Activated CD8-positive, alpha-beta T cell treated with anti-CD3 and anti-CD28 coated beads, Interleukin-2, amount 10 ng/mL, durations not matched to agents 7 days and 5 days (primary cell): ENCODE measurements at regions not wholly inside any gene's neighbourhood (a gene's known extent, or its start where the extent isn't known, plus 50 kb on each side); places are given as distances from the start of the nearest gene placed in this dataset.

Experiments used
- ATAC-seq: fragments of 150-1000 bp; cut with Tn5 transposase; one replicate; pipeline ENCODE4 v1.10.0; 2021; ENCODE audit warnings: moderate library complexity
- CTCF ChIA-PET: fragments of 350-600 bp; sonication (Branson Sonifier 250); formaldehyde crosslinking; loops from one replicate; lab custom pipeline; 2021; ENCODE audit warnings: antibody characterized with exemption; lab: Charles Lee
- POLR2A ChIA-PET: fragments of 350-600 bp; sonication (Branson Sonifier 250); formaldehyde crosslinking; loops from one replicate; lab custom pipeline; 2021; ENCODE audit warnings: antibody characterized with exemption; lab: Charles Lee
- DNase-seq: peaks from one replicate; pipeline ENCODE4 v3.0.0-alpha.2; 2020
- H3K27ac Mint-ChIP-seq: one replicate; pipeline ENCODE4 v1.8.0; 2021; ENCODE audit warnings: mild to moderate bottlenecking, mixed read lengths
- H3K27me3 Mint-ChIP-seq: one replicate; pipeline ENCODE4 v1.8.0; 2021; ENCODE audit warnings: low read depth, mixed read lengths
- H3K36me3 Mint-ChIP-seq: one replicate; pipeline ENCODE4 v1.8.0; 2021; ENCODE audit warnings: low read depth, mixed read lengths
- H3K4me1 Mint-ChIP-seq: one replicate; pipeline ENCODE4 v1.8.0; 2021; ENCODE audit warnings: low read depth, mixed read lengths
- H3K4me3 Mint-ChIP-seq: one replicate; pipeline ENCODE4 v1.8.0; 2021; ENCODE audit warnings: mild to moderate bottlenecking, mixed read lengths
- H3K9me3 Mint-ChIP-seq: one replicate; pipeline ENCODE4 v1.8.0; 2022; ENCODE audit warnings: mixed read lengths; ENCODE audit not compliant: insufficient read depth

DNA sequence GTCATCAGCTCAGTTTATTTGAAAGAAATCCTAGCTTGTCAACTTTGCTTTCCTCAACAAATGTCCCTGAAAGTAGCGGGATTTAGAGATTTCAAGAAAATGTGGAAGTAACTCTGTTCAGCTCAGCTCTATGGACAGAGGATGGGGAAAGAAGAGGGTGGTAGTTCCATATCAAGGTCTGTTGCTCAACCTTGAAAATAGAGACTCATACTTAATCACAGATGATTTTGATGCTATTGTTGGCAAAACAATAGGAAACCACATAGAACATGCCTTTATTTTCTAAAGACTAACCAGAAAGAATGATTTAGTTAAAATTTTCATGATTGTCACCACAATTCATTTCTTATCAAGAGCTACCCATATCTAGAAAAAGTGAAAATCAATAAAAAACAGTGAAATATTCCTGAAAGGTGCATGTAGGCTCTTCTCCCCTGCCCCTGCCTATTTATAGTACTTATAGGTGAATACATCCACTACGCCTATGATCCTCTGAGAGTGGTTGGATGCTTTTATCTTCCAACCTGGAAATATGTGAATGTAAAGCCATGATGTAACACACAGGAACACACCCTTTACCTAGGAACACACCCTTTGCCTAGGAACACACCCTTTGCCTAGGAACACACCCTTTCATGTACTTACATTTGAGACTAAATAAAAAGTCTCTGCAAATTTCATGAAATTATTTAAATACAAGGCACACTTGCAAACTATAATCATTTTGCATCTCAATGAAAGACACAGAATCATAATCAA is 65.8 kb downstream of the ETAA1 start:
- H3K4me3 Mint-ChIP-seq, result no peak overlapping the region
- no peaks in the 10 kb centered on the region for H3K36me3 Mint-ChIP-seq
- CTCF ChIA-PET, result no interaction called here
- H3K27ac Mint-ChIP-seq, result no peak overlapping the region
- ATAC-seq (no peak), DNase-seq (no peak)
- no peaks in the 10 kb centered on the region for H3K9me3 Mint-ChIP-seq
- no peaks in the 10 kb centered on the region for H3K4me1 Mint-ChIP-seq
- H3K27me3 Mint-ChIP-seq, result no peaks in the 10 kb centered on the region
- POLR2A ChIA-PET, result interaction anchor here (0.7 kb wide), 1 partner anchor 781 kb away, joined by 3 read pairs; no protein-coding TSS in a partner anchor

GRCh38 chr2:67463810-67464209 is 66.7 kb downstream of the ETAA1 start:
- DNase-seq (no peak), ATAC-seq (no peak)
- no peaks in the 10 kb centered on the region for H3K4me1 Mint-ChIP-seq
- no peaks in the 10 kb centered on the region for H3K36me3 Mint-ChIP-seq
- H3K27me3 Mint-ChIP-seq, result no peaks in the 10 kb centered on the region
- no peaks in the 10 kb centered on the region for H3K9me3 Mint-ChIP-seq
- no peak overlapping the region for H3K4me3 Mint-ChIP-seq
- POLR2A ChIA-PET, result no interaction called here
- H3K27ac Mint-ChIP-seq, result no peak overlapping the region
- CTCF ChIA-PET, result no interaction called here

DNA sequence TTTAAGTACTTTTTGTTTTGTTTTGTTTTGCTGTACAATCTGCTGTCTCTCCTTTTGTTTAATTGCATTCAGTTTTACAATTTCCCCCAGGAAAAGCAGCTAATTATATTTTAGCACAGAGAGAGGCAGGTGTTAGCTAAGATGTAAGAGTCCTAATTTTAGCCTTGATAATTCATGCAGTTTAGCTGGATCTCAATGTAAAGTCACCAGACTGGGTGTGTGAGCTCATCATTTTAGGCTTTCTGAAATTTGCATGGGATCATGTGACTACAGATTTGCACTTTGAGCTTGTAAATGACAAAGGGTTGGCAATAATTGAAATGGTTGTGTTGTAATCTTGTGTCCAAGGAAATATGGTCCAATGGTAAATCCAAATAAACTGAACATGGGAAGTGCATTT is 68.5 kb downstream of the ETAA1 start:
- CTCF ChIA-PET, result no interaction called here
- Mint-ChIP-seq H3K4me1 (no peaks in the 10 kb centered on the region), H3K9me3 (no peaks in the 10 kb centered on the region), H3K4me3 (no peak overlapping the region), H3K27ac (no peak overlapping the region), H3K36me3 (no peaks in the 10 kb centered on the region), H3K27me3 (no peaks in the 10 kb centered on the region)
- DNase-seq (no peak), ATAC-seq (no peak)
- POLR2A ChIA-PET, result no interaction called here

DNA sequence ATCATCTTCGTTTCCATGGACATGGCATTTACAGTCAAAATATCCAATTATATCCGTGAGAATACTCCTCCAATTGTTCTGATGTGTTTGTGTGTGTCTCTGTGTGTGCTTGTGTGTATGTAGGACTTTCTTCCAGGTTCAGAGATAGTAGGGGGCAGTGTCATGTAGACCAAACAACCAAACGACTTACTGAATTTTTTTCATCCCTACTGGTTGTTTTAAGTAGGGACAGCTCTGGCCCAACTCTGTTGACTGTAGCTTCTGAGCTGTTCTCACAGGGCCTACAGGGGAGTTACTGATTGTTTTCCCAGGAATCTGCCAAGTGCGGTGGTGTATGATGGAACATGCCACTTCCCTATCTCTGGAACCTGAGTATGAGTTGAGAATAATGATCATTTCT is 69.6 kb downstream of the ETAA1 start:
- ChIA-PET CTCF (interaction anchor here (0.6 kb wide), 1 partner anchor 813 kb away, joined by 3 read pairs; no protein-coding TSS in a partner anchor), POLR2A (no interaction called here)
- Mint-ChIP-seq H3K27ac (no peak overlapping the region), H3K4me3 (no peak overlapping the region), H3K27me3 (no peaks in the 10 kb centered on the region), H3K36me3 (no peaks in the 10 kb centered on the region), H3K9me3 (no peaks in the 10 kb centered on the region), H3K4me1 (no peaks in the 10 kb centered on the region)
- ATAC-seq, result no peak
- DNase-seq, result no peak

- ChIA-PET POLR2A (no interaction called here), CTCF (no interaction called here)
- no peaks in the 10 kb centered on the region for H3K4me1 Mint-ChIP-seq
- no peak overlapping the region for H3K27ac Mint-ChIP-seq
- H3K36me3 Mint-ChIP-seq, result no peaks in the 10 kb centered on the region
- H3K27me3 Mint-ChIP-seq, result no peaks in the 10 kb centered on the region
- no peak overlapping the region for H3K4me3 Mint-ChIP-seq
- no peak for DNase-seq
- no peaks in the 10 kb centered on the region for H3K9me3 Mint-ChIP-seq
- ATAC-seq, result no peak
These were observed 74.5 kb downstream of the ETAA1 start for GRCh38 chr2:67471681-67472080.

DNA sequence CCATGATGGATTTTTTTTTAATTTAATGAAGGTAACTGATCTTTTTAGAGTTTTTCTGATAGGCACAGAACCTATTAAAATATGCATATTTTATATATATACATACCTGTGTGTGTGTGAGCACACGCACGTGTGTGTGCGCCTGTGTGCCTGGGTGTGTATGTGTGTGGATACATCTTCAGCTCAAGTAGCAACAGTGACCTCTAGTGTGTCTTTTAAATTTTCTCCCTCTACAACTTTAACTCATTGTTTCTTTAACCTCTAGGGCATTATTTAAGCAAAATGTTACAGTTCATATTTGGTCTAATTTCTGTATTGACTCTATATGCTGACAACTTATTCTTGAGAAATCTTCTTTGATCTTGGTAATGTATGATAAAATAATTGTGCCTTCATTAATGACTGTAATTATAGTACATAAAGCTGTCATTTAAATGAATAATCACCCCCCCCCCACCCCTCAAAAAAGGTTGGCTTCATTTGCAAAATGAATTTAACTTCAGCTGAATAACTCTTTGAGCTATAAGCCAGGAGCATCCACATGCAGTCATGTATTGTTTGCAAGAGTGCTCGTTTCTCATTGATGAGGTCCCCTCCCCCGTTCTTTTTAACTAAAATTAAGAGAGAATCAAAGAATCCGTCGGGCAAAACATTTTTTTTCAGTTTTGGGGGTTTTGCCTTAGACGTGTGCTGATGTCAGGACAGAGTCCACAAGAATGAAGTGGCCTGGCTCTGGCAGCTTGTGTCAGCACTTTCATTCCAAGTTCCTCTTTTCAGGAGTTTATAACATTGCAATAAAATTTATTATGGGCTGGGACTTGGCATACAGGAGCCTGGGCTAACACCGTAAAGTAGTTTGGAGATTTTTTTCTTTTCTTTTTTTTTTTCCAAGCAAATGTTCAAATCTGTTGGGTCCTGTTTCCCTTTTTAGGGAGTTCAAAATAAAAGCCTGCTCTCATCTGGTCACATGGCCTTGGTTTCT is 80.0 kb downstream of the ETAA1 start:
- ChIA-PET POLR2A (no interaction called here), CTCF (no interaction called here)
- Mint-ChIP-seq H3K4me1 (no peaks in the 10 kb centered on the region), H3K27ac (no peak overlapping the region), H3K36me3 (no peaks in the 10 kb centered on the region), H3K4me3 (no peak overlapping the region), H3K9me3 (no peaks in the 10 kb centered on the region), H3K27me3 (no peaks in the 10 kb centered on the region)
- ATAC-seq (no peak), DNase-seq (no peak)

- Mint-ChIP-seq H3K4me3 (no peak overlapping the region), H3K4me1 (no peaks in the 10 kb centered on the region), H3K36me3 (no peaks in the 10 kb centered on the region), H3K27ac (no peak overlapping the region), H3K9me3 (no peaks in the 10 kb centered on the region), H3K27me3 (no peaks in the 10 kb centered on the region)
- CTCF ChIA-PET, result no interaction called here
- no peak for ATAC-seq
- no peak for DNase-seq
- POLR2A ChIA-PET, result no interaction called here
These were observed 82.1 kb downstream of the ETAA1 start for GRCh38 chr2:67479261-67479660.

GRCh38 chr2:67485431-67485830 is 88.3 kb downstream of the ETAA1 start:
- Mint-ChIP-seq H3K27me3 (no peaks in the 10 kb centered on the region), H3K4me1 (no peaks in the 10 kb centered on the region), H3K27ac (no peak overlapping the region), H3K9me3 (no peaks in the 10 kb centered on the region), H3K36me3 (no peaks in the 10 kb centered on the region), H3K4me3 (no peak overlapping the region)
- ChIA-PET CTCF (no interaction called here), POLR2A (no interaction called here)
- DNase-seq, result no peak
- no peak for ATAC-seq

- H3K9me3 Mint-ChIP-seq, result no peaks in the 10 kb centered on the region
- H3K27ac Mint-ChIP-seq, result no peak overlapping the region
- H3K27me3 Mint-ChIP-seq, result no peaks in the 10 kb centered on the region
- ATAC-seq (no peak), DNase-seq (no peak)
- no peaks in the 10 kb centered on the region for H3K36me3 Mint-ChIP-seq
- H3K4me1 Mint-ChIP-seq, result no peaks in the 10 kb centered on the region
- no peak overlapping the region for H3K4me3 Mint-ChIP-seq
- ChIA-PET CTCF (no interaction called here), POLR2A (no interaction called here)
These were observed 89.1 kb downstream of the ETAA1 start for GRCh38 chr2:67486041-67486796.

DNA sequence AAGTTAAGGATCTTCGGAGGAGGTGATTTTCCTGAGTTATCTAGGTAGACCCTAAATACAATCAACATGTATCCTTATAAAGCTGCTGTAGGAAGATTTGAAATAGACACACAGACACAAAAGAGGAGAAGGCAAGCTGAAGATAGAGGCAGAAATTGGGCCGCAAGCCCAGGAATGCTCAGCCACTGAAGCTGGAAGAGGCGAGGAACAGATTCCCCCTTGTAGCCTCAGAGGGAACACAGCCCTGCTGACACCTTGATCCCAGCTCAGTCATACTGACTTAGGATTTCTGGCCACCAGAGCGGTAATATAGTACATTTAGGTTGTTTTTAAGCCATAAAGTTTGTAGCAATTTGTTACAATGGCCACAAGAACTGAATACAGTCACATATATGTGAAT is 90.9 kb downstream of the ETAA1 start:
- Mint-ChIP-seq H3K9me3 (no peaks in the 10 kb centered on the region), H3K27me3 (no peaks in the 10 kb centered on the region), H3K4me3 (no peak overlapping the region), H3K4me1 (no peaks in the 10 kb centered on the region), H3K36me3 (no peaks in the 10 kb centered on the region), H3K27ac (no peak overlapping the region)
- ATAC-seq (no peak), DNase-seq (no peak)
- ChIA-PET CTCF (no interaction called here), POLR2A (no interaction called here)

DNA sequence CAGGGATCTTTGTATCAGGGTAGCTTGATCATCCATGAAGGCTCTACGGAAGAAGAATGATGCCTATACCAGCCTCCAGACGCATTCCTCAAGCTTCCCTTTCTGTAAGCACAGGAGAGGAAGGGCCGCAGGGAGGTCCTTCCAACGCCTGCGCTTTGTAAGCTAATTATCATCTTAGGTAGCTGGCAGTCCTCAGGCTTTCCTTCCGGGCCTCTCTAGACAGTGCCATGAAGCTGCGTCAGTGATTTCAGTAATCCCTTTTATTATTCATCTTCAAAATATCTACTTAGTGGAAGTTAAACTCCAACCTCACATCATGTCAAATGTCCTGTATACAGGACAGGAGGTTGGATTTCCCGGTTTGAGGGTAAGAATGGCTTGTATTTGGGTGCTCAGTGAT is 92.3 kb downstream of the ETAA1 start:
- Mint-ChIP-seq H3K9me3 (no peaks in the 10 kb centered on the region), H3K27me3 (no peaks in the 10 kb centered on the region), H3K4me3 (no peak overlapping the region), H3K4me1 (no peaks in the 10 kb centered on the region), H3K36me3 (no peaks in the 10 kb centered on the region), H3K27ac (no peak overlapping the region)
- DNase-seq (no peak), ATAC-seq (no peak)
- POLR2A ChIA-PET, result no interaction called here
- CTCF ChIA-PET, result no interaction called here

GRCh38 chr2:67498931-67499330 is 101.8 kb downstream of the ETAA1 start:
- POLR2A ChIA-PET, result no interaction called here
- no peaks in the 10 kb centered on the region for H3K4me1 Mint-ChIP-seq
- CTCF ChIA-PET, result no interaction called here
- no peaks in the 10 kb centered on the region for H3K27me3 Mint-ChIP-seq
- DNase-seq (no peak), ATAC-seq (no peak)
- no peaks in the 10 kb centered on the region for H3K9me3 Mint-ChIP-seq
- H3K36me3 Mint-ChIP-seq, result no peaks in the 10 kb centered on the region
- no peak overlapping the region for H3K4me3 Mint-ChIP-seq
- H3K27ac Mint-ChIP-seq, result no peak overlapping the region
